Urinary bladder (tissue), 3 donors: ENCODE measurements at regions not wholly inside any gene's neighbourhood (a gene's known extent, or its start where the extent isn't known, plus 50 kb on each side); places are given as distances from the start of the nearest gene placed in this dataset.

Experiments
- DNase-seq: peaks from one replicate; pipeline ENCODE4 v3.0.0-alpha.2; 2015; ENCODE audit errors: extremely low spot score
- H3K27ac ChIP-seq: one replicate; pipeline ENCODE4 v1.5.1; 2013; ENCODE audit warnings: low read depth, mild to moderate bottlenecking, moderate library complexity
- H3K36me3 ChIP-seq: one replicate; pipeline ENCODE4 v1.6.1; 2013; ENCODE audit warnings: mild to moderate bottlenecking, moderate library complexity; ENCODE audit not compliant: insufficient read depth
- H3K4me1 ChIP-seq: one replicate; pipeline ENCODE4 v1.6.1; 2013; ENCODE audit warnings: mild to moderate bottlenecking, moderate library complexity; ENCODE audit not compliant: insufficient read depth
- H3K4me3 ChIP-seq: one replicate; pipeline ENCODE4 v1.5.1; 2013; ENCODE audit warnings: low read depth, low read length
- WGBS: extraction: QIAGEN DNeasy Blood & Tissue Kit; methylation state at CpG from one replicate; pipeline ENCODE4 v1.1.7; 2013; 5-methylcytosine and 5-hydroxymethylcytosine counted together
- donor health status: healthy with polysubstance abuse.
- donor health status: healthy.

- H3K4me1 ChIP-seq, result no peaks in the 10 kb centered on the region
- H3K36me3 ChIP-seq, result no peaks in the 10 kb centered on the region
- peak overlapping the region; percentile 48 for H3K4me3 ChIP-seq
- no peak for DNase-seq
- H3K27ac ChIP-seq, result no peak overlapping the region
- whole genome bisulfite sequencing, result 56% methylated on average over 34 of the region's 34 CpGs
These were observed 277.6 kb downstream of the BCOR start for GRCh38 chrX:39819921-39820849.

DNA sequence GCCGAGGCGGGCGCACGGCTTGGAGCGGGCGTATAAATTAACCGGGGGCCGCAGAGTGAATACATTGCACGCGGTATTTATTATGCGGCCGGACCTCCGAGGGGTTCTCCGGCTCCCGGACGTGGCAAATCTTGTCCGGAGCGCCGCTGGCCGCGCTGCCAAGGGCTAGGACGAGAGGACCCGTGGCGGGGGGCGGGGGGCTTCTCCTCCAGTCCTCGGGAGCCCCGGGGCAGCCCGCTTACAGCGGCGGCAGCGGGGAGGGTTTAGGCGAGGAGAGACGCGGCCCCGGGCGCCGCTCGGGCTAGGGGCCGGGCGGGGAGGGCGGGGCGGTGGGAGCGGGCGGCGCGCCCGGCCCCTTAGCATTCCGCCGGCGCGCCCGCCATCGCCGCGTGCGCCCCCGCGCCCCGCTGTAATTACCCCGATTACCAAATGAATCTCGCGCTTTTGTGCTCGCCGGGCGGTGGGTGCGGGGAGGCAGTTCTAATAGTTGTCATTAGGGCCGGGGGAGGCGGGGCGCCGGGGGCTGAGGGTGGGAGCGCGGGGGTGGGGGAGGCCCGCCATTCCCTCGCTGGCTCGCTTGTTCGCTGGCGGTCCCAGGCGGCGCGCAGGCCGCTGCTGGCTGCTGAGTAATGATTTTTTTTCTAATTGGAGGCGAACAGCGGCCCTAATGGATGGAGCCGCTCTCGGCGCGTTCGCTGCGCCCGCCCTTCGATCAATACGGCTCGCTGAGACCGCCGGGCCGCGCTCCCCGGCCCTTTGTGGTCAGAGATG lies 276.6 kb downstream of the BCOR start:
- H3K27ac ChIP-seq, result no peak overlapping the region
- WGBS, result 2% methylated on average over 85 of the region's 98 CpGs
- H3K4me3 ChIP-seq, result peak overlapping the region; percentile 48
- no peak for DNase-seq
- H3K36me3 ChIP-seq, result no peaks in the 10 kb centered on the region
- H3K4me1 ChIP-seq, result no peaks in the 10 kb centered on the region

DNA sequence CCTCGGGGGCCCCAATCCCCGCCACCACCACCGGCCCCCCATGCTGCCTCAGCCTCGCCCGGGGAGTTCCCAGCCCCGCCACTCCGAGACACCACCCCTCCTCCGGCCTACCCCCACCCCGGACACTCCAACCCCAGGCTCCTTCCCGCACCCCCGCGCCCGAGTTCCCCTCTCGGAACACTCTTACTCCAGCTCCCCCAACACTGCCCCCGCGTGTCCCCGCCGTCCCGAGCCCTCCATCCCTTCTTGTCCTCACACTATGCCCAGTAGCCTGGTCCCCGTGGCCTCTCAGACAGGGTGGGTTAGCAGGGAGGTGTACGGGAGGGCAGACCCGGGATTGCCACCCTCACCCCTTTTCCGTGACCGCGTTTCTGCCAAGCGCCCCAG lies 276.1 kb downstream of the BCOR start:
- H3K4me3 ChIP-seq, result no peak overlapping the region
- no peaks in the 10 kb centered on the region for H3K4me1 ChIP-seq
- no peaks in the 10 kb centered on the region for H3K36me3 ChIP-seq
- H3K27ac ChIP-seq, result no peak overlapping the region
- no peak for DNase-seq
- 51% methylated on average over 26 of the region's 26 CpGs for WGBS

DNA sequence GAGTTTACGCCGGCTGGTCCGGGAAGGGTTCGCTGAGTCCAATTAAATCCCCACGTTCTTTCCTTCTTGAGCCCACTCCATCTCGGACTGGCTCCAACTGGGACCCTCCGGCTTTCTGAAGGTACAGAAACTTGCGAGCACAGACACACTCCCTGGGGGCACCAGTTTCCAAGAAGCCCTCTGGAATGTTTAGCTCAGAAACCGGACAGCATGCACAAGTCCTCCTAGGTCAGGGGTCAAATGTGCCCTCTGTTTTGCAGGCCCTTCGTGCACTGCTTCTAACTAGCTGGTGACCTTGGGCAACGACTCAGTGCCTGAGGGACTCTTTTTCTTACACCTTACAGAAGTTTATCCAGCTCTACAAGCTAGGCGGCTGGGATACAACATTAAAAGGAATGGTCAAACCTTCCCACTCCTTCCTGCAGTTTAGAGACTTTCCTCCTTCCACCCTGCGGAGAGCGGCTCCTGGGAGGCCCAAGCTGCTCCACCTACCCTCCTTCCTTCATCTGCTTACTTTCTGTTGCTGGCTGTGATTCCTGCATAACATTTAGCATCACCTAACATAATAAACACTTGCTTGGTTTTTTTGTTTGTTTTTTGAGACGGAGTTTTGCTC lies 275.5 kb downstream of the BCOR start:
- WGBS, result 97% methylated on average over 15 of the region's 15 CpGs
- no peak for DNase-seq
- Histone ChIP-seq H3K27ac (no peak overlapping the region), H3K36me3 (no peaks in the 10 kb centered on the region), H3K4me1 (no peaks in the 10 kb centered on the region), H3K4me3 (no peak overlapping the region)

DNA sequence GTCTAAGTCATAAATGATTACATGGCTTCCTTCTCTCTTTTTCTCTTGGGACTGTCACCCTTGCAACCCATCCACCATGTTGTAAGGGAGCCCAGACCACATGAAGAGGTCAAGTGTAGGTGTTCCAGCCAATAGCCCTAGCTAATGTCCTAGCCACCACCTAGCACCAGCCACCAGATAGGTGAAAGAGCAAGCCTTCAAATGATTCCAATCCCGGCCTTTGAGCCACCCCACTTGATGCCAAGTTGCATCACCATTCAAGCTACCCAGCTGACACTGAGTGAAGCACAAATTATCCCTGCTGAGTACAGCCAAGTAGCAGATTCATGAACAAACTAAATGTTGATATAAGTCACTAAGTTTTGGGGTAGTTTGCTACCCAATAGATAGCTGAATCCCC lies 274.3 kb downstream of the BCOR start:
- Histone ChIP-seq H3K27ac (no peak overlapping the region), H3K4me3 (no peak overlapping the region), H3K4me1 (no peaks in the 10 kb centered on the region), H3K36me3 (no peaks in the 10 kb centered on the region)
- 89% methylated on average over 1 of the region's 1 CpG for WGBS
- DNase-seq, result no peak

GRCh38 chrX:39823854-39824253 lies 273.9 kb downstream of the BCOR start:
- Histone ChIP-seq H3K27ac (no peak overlapping the region), H3K4me1 (no peaks in the 10 kb centered on the region), H3K4me3 (no peak overlapping the region), H3K36me3 (no peaks in the 10 kb centered on the region)
- WGBS, result 90% methylated on average over 2 of the region's 2 CpGs
- no peak for DNase-seq

GRCh38 chrX:39826813-39827543 lies 270.8 kb downstream of the BCOR start:
- no peaks in the 10 kb centered on the region for H3K36me3 ChIP-seq
- H3K27ac ChIP-seq, result no peak overlapping the region
- H3K4me1 ChIP-seq, result no peaks in the 10 kb centered on the region
- no peak overlapping the region for H3K4me3 ChIP-seq
- 90% methylated on average over 14 of the region's 14 CpGs for WGBS
- DNase-seq, result no peak

DNA sequence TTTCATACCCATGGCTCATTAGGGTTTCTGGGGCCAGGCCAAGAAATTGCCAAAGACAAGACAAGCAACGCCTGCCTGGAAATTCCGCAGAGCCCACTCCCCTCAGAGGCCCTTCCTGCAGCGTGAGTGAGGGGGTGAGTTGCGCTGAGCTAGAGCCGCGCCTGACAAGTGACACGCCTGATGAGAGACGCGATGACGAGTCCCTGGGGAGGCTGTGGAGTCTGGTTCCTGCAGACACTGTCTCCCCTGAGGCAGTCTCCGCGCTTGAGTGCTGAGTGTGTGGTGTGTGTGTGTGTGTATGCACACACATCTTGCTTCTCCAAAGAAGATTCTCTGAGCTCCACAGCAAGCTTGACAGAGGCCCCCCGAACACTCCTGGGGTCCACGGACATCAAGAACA lies 269.8 kb downstream of the BCOR start:
- no peak overlapping the region for H3K4me3 ChIP-seq
- no peak for DNase-seq
- H3K4me1 ChIP-seq, result no peaks in the 10 kb centered on the region
- H3K36me3 ChIP-seq, result no peaks in the 10 kb centered on the region
- H3K27ac ChIP-seq, result no peak overlapping the region
- WGBS, result 80% methylated on average over 14 of the region's 14 CpGs

DNA sequence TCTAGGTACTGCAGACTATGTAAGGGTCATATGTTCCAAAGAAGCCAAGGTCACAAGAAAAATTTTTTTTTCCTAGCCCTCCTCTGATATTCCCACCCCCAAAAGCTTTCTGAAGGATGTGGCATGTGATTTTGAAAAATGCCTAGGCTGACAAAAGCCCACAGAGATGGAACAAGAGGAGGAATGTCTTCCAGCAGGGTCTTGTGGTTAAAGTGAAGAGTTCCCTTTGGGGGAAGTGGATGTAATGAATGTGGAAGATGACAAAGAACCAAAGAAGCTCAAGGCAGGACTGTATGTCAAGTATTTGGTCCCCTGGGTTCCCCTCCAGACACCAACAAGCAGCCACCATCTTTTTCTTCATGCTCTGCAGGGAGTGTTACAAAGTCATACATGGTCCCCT lies 268.8 kb downstream of the BCOR start:
- H3K27ac ChIP-seq, result no peak overlapping the region
- no peak overlapping the region for H3K4me3 ChIP-seq
- no peaks in the 10 kb centered on the region for H3K36me3 ChIP-seq
- DNase-seq, result no peak
- no peaks in the 10 kb centered on the region for H3K4me1 ChIP-seq

DNA sequence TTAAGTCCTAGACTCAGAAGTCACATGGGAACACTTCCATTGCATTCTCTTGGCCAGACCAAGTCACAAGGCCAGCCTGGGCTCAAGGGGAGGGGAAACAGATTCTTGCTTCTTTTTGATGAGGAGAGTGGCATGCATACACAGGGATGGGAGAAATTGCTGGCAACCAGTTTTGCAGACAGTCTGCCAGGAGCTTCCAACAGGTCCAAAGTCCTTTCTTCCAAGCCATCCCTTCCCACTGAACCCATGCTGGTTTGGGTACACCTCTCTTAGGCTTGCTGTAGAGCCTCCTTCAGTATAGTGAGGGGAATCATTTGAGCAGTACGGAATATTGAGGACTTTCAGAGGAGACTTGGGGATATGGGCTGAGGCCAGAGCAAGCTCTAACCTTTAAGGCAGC lies 267.8 kb downstream of the BCOR start:
- no peak overlapping the region for H3K4me3 ChIP-seq
- no peak for DNase-seq
- no peaks in the 10 kb centered on the region for H3K4me1 ChIP-seq
- no peak overlapping the region for H3K27ac ChIP-seq
- H3K36me3 ChIP-seq, result no peaks in the 10 kb centered on the region
- WGBS, result 93% methylated on average over 1 of the region's 1 CpG

DNA sequence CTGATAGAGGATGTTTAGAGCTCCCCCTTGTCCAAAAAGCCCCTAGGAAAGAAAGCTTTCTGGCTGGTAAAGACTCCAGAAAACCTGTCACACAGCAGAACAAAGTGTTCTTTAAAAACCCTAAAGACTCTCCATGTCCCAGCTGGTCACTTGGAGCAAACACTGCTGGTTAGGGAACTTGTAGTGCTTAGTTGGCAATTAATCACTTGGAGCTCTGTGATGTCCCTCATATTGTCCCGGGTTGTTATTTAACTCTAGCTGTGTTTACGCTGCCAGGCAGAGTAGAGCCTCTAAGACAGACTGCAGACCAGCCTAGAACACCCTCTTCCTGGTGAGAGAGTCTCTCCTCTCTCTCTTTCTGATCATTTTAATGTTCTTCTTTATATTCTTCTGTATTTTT lies 267.3 kb downstream of the BCOR start:
- 51% methylated on average over 2 of the region's 2 CpGs for WGBS
- no peak overlapping the region for H3K27ac ChIP-seq
- H3K36me3 ChIP-seq, result no peaks in the 10 kb centered on the region
- DNase-seq, result no peak
- no peaks in the 10 kb centered on the region for H3K4me1 ChIP-seq
- no peak overlapping the region for H3K4me3 ChIP-seq

DNA sequence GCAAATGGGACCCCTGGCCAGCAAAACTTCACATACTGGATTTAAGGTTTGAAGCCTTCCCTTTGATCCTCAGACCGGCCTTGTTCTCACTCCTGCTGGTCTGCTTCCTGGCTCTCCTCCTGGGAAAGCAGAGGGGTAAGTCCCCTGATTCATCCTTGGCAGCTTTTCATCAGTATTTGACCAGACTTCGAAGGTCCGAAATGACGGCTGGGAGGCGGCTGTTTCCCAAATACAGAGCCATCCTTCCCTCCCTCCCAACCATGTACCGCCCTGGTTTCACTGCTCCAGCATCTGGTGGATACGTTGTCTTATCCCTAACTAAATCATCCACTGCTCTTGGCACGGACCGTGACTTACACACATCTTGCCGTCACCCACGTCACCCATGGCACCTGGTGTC lies 265.5 kb downstream of the BCOR start:
- Histone ChIP-seq H3K27ac (no peak overlapping the region), H3K4me1 (no peaks in the 10 kb centered on the region), H3K4me3 (no peak overlapping the region), H3K36me3 (no peaks in the 10 kb centered on the region)
- WGBS, result 64% methylated on average over 11 of the region's 11 CpGs
- no peak for DNase-seq

DNA sequence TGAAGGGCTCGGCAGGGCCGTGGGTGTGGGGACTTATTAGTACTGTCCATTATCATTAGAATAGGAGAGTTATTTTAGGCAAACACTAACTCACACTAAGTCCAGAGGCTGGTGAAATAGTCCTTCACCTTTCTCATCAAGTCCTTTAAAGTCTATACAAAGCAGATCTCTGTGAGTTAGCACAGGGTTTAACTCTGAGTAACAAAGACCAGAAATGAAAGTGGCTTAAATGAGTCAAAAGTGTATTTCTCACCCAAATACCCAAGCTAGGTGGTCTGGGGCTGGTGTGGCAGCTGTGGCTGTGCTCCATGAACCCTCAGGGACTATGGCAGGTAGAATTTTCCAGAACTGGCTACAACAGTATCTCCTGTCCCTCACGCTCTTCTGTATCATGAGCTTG lies 263.2 kb downstream of the BCOR start:
- Histone ChIP-seq H3K27ac (no peak overlapping the region), H3K4me3 (no peak overlapping the region), H3K36me3 (no peaks in the 10 kb centered on the region), H3K4me1 (no peaks in the 10 kb centered on the region)
- no peak for DNase-seq
- 97% methylated on average over 3 of the region's 3 CpGs for WGBS
